Liver (tissue), 8 donors: ENCODE measurements at regions not wholly inside any gene's neighbourhood (a gene's known extent, or its start where the extent isn't known, plus 50 kb on each side); places are given as distances from the start of the nearest gene placed in this dataset.

Experiments
- DNase-seq: peaks from one replicate; pipeline ENCODE4 v3.0.0-alpha.2; 2017; ENCODE audit warnings: low spot score
- H3K27ac ChIP-seq, 2 donors: one replicate each; pipeline ENCODE4 v1.7.0; 2013; ENCODE audit warnings: inconsistent platforms in 2 of 2, low read length in 2 of 2, control low read depth in 1 of 2, low read depth in 1 of 2, mild to moderate bottlenecking in 1 of 2
- H3K27me3 ChIP-seq, 4 donors: one replicate each; pipeline versions ENCODE4 v1.6.1 to v1.7.0; 2013; ENCODE audit warnings: low read length in 3 of 4, inconsistent platforms in 1 of 4, mild to moderate bottlenecking in 1 of 4, moderate library complexity in 1 of 4; ENCODE audit not compliant: control insufficient read depth in 4 of 4, insufficient read depth in 4 of 4
- H3K36me3 ChIP-seq, 4 donors: one replicate each; pipeline versions ENCODE4 v1.6.1 to v1.7.0; 2013; ENCODE audit warnings: low read length in 3 of 4, mild to moderate bottlenecking in 3 of 4, low read depth in 1 of 4, moderate library complexity in 1 of 4; ENCODE audit not compliant: control insufficient read depth in 4 of 4, insufficient read depth in 3 of 4
- H3K4me1 ChIP-seq, 4 donors: one replicate each; pipeline versions ENCODE4 v1.6.1 to v1.7.0; 2013; ENCODE audit warnings: low read length in 3 of 4, mild to moderate bottlenecking in 3 of 4, moderate library complexity in 1 of 4; ENCODE audit not compliant: control insufficient read depth in 4 of 4, insufficient read depth in 4 of 4
- H3K4me3 ChIP-seq, 3 donors: one replicate each; pipeline versions ENCODE4 v1.6.1 to v1.7.0; 2013; ENCODE audit warnings: low read length in 3 of 3, control low read depth in 1 of 3, low read depth in 1 of 3, mild to moderate bottlenecking in 1 of 3
- H3K9ac ChIP-seq, 2 donors: one replicate each; pipeline ENCODE4 v1.7.0; 2013; ENCODE audit warnings: low read length in 2 of 2, mild to moderate bottlenecking in 2 of 2, moderate library complexity in 2 of 2, control low read depth in 1 of 2, low read depth in 1 of 2
- H3K9me3 ChIP-seq, 4 donors: one replicate each; pipeline versions ENCODE4 v1.6.1 to v1.7.0; 2013; ENCODE audit warnings: low read length in 3 of 4; ENCODE audit not compliant: control insufficient read depth in 4 of 4
- CTCF ChIP-seq: fragments of 150-350 bp; IDR thresholded peaks from 2 replicates; pipeline ENCODE4 v1.5.1; 2017; ENCODE audit warnings: improper control_type of control experiment, low read depth, low read length; ENCODE audit not compliant: missing input control
- EGR1 ChIP-seq, 2 donors: IDR thresholded peaks; 2 replicates each; pipeline ENCODE4 v1.6.1; 2016 to 2018; ENCODE audit warnings: antibody characterized with exemption in 2 of 2, low read depth in 2 of 2
- FOXA1 ChIP-seq: IDR thresholded peaks from 2 replicates; pipeline ENCODE4 v1.6.1; 2016; ENCODE audit warnings: antibody characterized with exemption
- FOXA2 ChIP-seq: IDR thresholded peaks from 2 replicates; pipeline ENCODE4 v1.6.1; 2016; ENCODE audit warnings: antibody characterized with exemption
- GABPA ChIP-seq, 2 donors: IDR thresholded peaks in 1 of 2; conservative IDR thresholded peaks in 1 of 2; 2 replicates each; pipeline ENCODE4 v1.6.1; 2016; ENCODE audit warnings: antibody characterized with exemption in 2 of 2, mild to moderate bottlenecking in 1 of 2, moderate library complexity in 1 of 2
- HNF4A ChIP-seq, 2 donors: conservative IDR thresholded peaks; 2 replicates each; pipeline ENCODE4 v1.6.1; 2016; ENCODE audit warnings: antibody characterized with exemption in 2 of 2, mild to moderate bottlenecking in 2 of 2
- HNF4G ChIP-seq: IDR thresholded peaks from 2 replicates; pipeline ENCODE4 v1.6.1; 2016; ENCODE audit warnings: antibody characterized with exemption
- JUND ChIP-seq, 2 donors: IDR thresholded peaks; 2 replicates each; pipeline ENCODE4 v1.6.1; 2016; ENCODE audit warnings: antibody characterized with exemption in 2 of 2
- NR2F2 ChIP-seq: IDR thresholded peaks from 2 replicates; pipeline ENCODE4 v1.6.1; 2016; ENCODE audit warnings: antibody characterized with exemption
- RAD21 ChIP-seq, 2 donors: IDR thresholded peaks; 2 replicates each; pipeline ENCODE4 v1.6.1; 2016; ENCODE audit warnings: antibody characterized with exemption in 2 of 2, mild to moderate bottlenecking in 2 of 2
- REST ChIP-seq: IDR thresholded peaks from 2 replicates; pipeline ENCODE4 v1.6.1; 2016; ENCODE audit warnings: antibody characterized with exemption, mild to moderate bottlenecking
- RXRA ChIP-seq, 2 donors: IDR thresholded peaks; 2 replicates each; pipeline ENCODE4 v1.6.1; 2017 to 2018; ENCODE audit warnings: antibody characterized with exemption in 2 of 2, mild to moderate bottlenecking in 1 of 2
- SP1 ChIP-seq: IDR thresholded peaks from 2 replicates; pipeline ENCODE4 v1.6.1; 2018; ENCODE audit warnings: antibody characterized with exemption, mild to moderate bottlenecking
- TAF1 ChIP-seq: conservative IDR thresholded peaks from 2 replicates; pipeline ENCODE4 v1.6.1; 2016; ENCODE audit warnings: antibody characterized with exemption, mild to moderate bottlenecking
- YY1 ChIP-seq: IDR thresholded peaks from 2 replicates; pipeline ENCODE4 v1.6.1; 2016; ENCODE audit warnings: antibody characterized with exemption, mild to moderate bottlenecking
- ZBTB33 ChIP-seq: IDR thresholded peaks from 2 replicates; pipeline ENCODE4 v1.6.1; 2016; ENCODE audit warnings: antibody characterized with exemption
- WGBS: extraction: QIAGEN DNeasy Blood & Tissue Kit; methylation state at CpG from one replicate; pipeline ENCODE4 v1.1.7; 2013; 5-methylcytosine and 5-hydroxymethylcytosine counted together
- TF ChIP-seq, protein P1 (sequence below): IDR thresholded peaks from 2 replicates; pipeline ENCODE4 v1.6.1; 2016; ENCODE audit warnings: antibody characterized with exemption
- TF ChIP-seq, protein P2 (sequence below): IDR thresholded peaks from 2 replicates; pipeline ENCODE4 v1.6.1; 2016; ENCODE audit warnings: antibody characterized with exemption
- donor health status: healthy.
- donor health status: healthy.
- donor health status: healthy.
- donor health status: healthy.
- donor health status: healthy.

DNA sequence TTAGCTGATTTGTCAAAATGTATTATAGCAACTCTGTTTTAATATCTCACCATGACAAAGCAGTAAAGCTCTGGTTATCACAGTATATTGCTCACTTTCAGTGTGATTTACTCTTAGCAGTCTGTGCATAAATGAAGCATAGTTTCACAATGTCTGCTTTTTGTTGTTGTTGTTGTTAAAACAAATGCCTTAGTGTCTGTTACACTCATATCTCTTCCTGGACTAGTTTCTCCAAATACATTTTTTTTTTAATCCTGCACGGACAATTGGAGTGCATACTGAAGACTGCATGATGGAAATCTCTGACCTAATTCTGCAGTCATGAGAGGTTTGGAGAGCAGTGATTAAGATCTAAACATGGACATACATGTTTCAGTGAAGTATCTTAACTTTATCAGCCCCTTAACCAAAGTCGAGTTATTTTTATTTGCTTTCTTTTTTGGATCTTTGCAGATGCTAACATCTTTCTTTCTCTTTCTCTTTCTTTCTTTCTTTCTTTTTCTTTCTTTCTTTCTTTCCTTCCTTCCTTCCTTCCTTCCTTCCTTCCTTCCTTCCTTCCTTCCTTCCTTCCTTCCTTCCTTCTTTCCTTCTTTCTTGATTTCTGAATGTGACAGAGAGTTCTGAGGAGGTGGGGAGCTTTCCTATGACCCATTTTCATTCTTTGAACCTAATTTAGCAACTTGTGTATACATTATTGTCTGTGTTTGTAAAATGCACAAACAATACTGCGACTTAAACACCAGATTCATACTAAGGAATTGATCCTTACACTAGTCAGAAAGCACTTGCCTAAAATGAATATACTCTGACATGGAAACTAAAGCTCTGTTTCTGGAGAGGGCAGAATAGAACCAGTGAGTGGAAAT is 161.5 kb upstream of the AGR3 start:
- Histone ChIP-seq H3K4me1 (peaks cover 0 to 5% (median 1%) of the 10 kb centered on the region in 4 donors), H3K36me3 (no peaks in the 10 kb centered on the region), H3K27ac (no peak overlapping the region), H3K9ac (no peak overlapping the region), H3K27me3 (no peaks in the 10 kb centered on the region), H3K9me3 (no peaks in the 10 kb centered on the region), H3K4me3 (no peak overlapping the region)
- 73% methylated on average over 3 of the region's 3 CpGs for WGBS
- no peak for TF ChIP-seq TAF1
- TF ChIP-seq SP1: no peak
- TF ChIP-seq JUND (IDR thresholded peaks at IDR 0.05): no peak
- TF ChIP-seq HNF4G: no peak
- TF ChIP-seq RAD21 (IDR thresholded peaks at IDR 0.05): no peak
- TF ChIP-seq FOXA2: no peak
- no peak for TF ChIP-seq GABPA (IDR thresholded peaks at IDR 0.05 in 1 of 2, conservative IDR thresholded peaks at IDR 0.05 in 1 of 2)
- TF ChIP-seq FOXA1: no peak
- TF ChIP-seq YY1: no peak
- TF ChIP-seq CTCF: no peak
- TF ChIP-seq EGR1 (IDR thresholded peaks at IDR 0.05; ENCODE audit: low read depth in 2 of 2): no peak
- no peak for TF ChIP-seq ZBTB33
- DNase-seq: no peak

- Histone ChIP-seq H3K9me3 (no peaks in the 10 kb centered on the region), H3K4me3 (no peak overlapping the region), H3K27me3 (no peaks in the 10 kb centered on the region), H3K27ac (no peak overlapping the region), H3K9ac (no peak overlapping the region), H3K36me3 (no peaks in the 10 kb centered on the region), H3K4me1 (peaks cover 0 to 5% (median 1%) of the 10 kb centered on the region in 4 donors)
- DNase-seq: no peak
- TF ChIP-seq FOXA1 (no peak), GABPA (IDR thresholded peaks at IDR 0.05 in 1 of 2, conservative IDR thresholded peaks at IDR 0.05 in 1 of 2) (no peak), NR2F2 (no peak), JUND (IDR thresholded peaks at IDR 0.05) (no peak), EGR1 (IDR thresholded peaks at IDR 0.05; ENCODE audit: low read depth in 2 of 2) (no peak), ZBTB33 (no peak), RXRA (IDR thresholded peaks at IDR 0.05) (no peak), TAF1 (no peak), HNF4A (conservative IDR thresholded peaks at IDR 0.05) (no peak), REST (no peak), SP1 (no peak), YY1 (no peak), HNF4G (no peak), RAD21 (IDR thresholded peaks at IDR 0.05) (no peak), CTCF (no peak), FOXA2 (no peak)
- TF ChIP-seq, protein P1, sequence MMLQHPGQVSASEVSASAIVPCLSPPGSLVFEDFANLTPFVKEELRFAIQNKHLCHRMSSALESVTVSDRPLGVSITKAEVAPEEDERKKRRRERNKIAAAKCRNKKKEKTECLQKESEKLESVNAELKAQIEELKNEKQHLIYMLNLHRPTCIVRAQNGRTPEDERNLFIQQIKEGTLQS: no peak
- TF ChIP-seq, protein P2, sequence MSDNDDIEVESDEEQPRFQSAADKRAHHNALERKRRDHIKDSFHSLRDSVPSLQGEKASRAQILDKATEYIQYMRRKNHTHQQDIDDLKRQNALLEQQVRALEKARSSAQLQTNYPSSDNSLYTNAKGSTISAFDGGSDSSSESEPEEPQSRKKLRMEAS: no peak
- WGBS: 97% methylated on average over 2 of the region's 2 CpGs
These were observed 162.6 kb upstream of the AGR3 start for GRCh38 chr7:17044396-17044795.
